ENCODE measurements at regions not wholly inside any gene's neighbourhood (a gene's known extent, or its start where the extent isn't known, plus 50 kb on each side); places are given as distances from the start of the nearest gene placed in this dataset.

- Mint-ChIP-seq H3K27me3 (ENCODE audit: low read depth) (no peaks in the 10 kb centered on the region), H3K27ac (ENCODE audit: unreplicated experiment) (no peak overlapping the region), H3K4me3 (no peak overlapping the region), H3K4me1 (peaks cover 11% of the 10 kb centered on the region), H3K36me3 (ENCODE audit: low read depth) (no peaks in the 10 kb centered on the region), H3K9me3 (no peaks in the 10 kb centered on the region)
- no peak for DNase-seq (ENCODE audit: low read depth, low spot score)
- TF ChIP-seq, protein P1, sequence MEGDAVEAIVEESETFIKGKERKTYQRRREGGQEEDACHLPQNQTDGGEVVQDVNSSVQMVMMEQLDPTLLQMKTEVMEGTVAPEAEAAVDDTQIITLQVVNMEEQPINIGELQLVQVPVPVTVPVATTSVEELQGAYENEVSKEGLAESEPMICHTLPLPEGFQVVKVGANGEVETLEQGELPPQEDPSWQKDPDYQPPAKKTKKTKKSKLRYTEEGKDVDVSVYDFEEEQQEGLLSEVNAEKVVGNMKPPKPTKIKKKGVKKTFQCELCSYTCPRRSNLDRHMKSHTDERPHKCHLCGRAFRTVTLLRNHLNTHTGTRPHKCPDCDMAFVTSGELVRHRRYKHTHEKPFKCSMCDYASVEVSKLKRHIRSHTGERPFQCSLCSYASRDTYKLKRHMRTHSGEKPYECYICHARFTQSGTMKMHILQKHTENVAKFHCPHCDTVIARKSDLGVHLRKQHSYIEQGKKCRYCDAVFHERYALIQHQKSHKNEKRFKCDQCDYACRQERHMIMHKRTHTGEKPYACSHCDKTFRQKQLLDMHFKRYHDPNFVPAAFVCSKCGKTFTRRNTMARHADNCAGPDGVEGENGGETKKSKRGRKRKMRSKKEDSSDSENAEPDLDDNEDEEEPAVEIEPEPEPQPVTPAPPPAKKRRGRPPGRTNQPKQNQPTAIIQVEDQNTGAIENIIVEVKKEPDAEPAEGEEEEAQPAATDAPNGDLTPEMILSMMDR (conservative IDR thresholded peaks at IDR 0.05) = no peak
Measured at GRCh38 chr3:94246171-94246570, 183.3 kb downstream of the NSUN3 start.

DNA sequence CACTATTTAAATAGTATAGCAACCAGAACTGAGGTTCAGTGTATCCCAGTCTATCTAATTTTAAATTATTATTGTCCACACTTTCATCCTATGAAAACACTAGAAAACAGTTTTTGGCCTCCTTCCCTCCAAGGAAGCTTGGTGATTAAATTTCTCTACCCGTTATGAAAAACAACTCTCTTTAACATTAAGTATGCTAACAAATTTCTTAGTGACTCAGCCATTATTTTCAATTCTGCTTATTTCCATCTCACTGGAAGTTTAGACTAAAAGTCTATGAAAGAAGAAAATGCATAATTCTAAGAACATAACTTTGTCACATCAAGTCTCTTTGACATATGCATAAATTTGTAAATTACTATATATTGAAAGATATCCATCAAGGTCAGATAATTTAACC lies 185.2 kb downstream of the NSUN3 start:
- Mint-ChIP-seq H3K4me3 (no peak overlapping the region), H3K36me3 (ENCODE audit: low read depth) (no peaks in the 10 kb centered on the region), H3K27me3 (ENCODE audit: low read depth) (no peaks in the 10 kb centered on the region), H3K27ac (ENCODE audit: unreplicated experiment) (no peak overlapping the region), H3K4me1 (peaks cover 11% of the 10 kb centered on the region), H3K9me3 (no peaks in the 10 kb centered on the region)
- TF ChIP-seq, protein P1 (conservative IDR thresholded peaks at IDR 0.05) = no peak
- DNase-seq (ENCODE audit: low read depth, low spot score) = no peak

DNA sequence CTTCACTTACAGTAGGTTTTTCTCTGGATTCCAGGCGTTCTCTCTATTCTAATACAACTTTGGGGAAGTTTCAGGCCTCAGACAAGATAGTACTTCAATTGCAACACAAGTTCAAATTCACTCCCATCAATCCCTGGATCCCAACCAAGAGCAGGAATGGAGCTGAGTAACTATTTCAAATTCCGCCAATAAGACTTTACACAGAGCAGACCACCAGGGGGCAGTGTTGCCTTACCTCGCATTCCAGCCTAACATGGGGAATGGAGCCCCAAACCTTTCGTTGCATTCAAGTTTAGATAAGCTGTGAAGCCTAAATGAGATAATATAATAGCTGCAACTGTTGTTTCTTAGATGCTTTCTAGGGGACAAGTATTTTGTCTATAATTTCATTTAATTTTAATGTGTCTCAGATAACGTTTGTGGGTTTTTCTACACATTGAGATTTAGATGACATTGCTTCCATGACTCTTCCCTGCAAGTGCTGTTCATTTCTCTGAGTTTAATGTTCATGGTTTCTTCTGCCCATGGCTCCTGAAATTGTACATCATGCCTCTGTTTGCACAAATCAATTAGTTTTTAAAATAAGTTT lies 186.7 kb downstream of the NSUN3 start:
- DNase-seq (ENCODE audit: low read depth, low spot score) = peak; percentile 79
- Mint-ChIP-seq H3K36me3 (ENCODE audit: low read depth) (no peaks in the 10 kb centered on the region), H3K4me3 (no peak overlapping the region), H3K4me1 (peaks cover 9% of the 10 kb centered on the region), H3K9me3 (no peaks in the 10 kb centered on the region), H3K27ac (ENCODE audit: unreplicated experiment) (no peak overlapping the region), H3K27me3 (ENCODE audit: low read depth) (no peaks in the 10 kb centered on the region)
- TF ChIP-seq, protein P1 (conservative IDR thresholded peaks at IDR 0.05) = peak; percentile 85

- no peaks in the 10 kb centered on the region for H3K27me3 Mint-ChIP-seq (ENCODE audit: low read depth)
- TF ChIP-seq, protein P1 (conservative IDR thresholded peaks at IDR 0.05) = no peak
- H3K9me3 Mint-ChIP-seq = no peaks in the 10 kb centered on the region
- no peaks in the 10 kb centered on the region for H3K36me3 Mint-ChIP-seq (ENCODE audit: low read depth)
- DNase-seq (ENCODE audit: low read depth, low spot score) = no peak
- H3K27ac Mint-ChIP-seq (ENCODE audit: unreplicated experiment) = no peak overlapping the region
- peaks cover 7% of the 10 kb centered on the region for H3K4me1 Mint-ChIP-seq
- H3K4me3 Mint-ChIP-seq = no peak overlapping the region
Measured at GRCh38 chr3:94251566-94251965, 188.7 kb downstream of the NSUN3 start.

DNA sequence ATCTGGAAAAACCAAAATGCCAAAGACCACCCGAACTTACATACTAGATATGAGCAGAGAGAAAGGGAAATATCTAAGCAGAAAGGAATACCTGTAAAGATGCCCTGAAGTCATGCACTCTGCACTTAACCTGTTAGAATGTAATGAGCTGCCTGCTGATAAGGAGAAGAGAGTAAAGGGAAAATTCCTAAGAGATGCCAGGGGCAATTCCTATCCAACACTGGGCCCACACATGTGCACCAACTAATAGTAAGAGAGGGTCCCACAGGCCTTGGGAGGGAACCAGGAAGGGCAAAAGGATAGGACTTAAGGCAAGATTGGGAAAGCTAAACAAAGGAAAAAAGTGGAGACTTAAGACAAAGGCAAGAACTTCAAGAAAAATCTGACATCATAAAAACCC lies 189.5 kb downstream of the NSUN3 start:
- Mint-ChIP-seq H3K9me3 (no peaks in the 10 kb centered on the region), H3K27me3 (ENCODE audit: low read depth) (no peaks in the 10 kb centered on the region), H3K4me3 (no peak overlapping the region), H3K36me3 (ENCODE audit: low read depth) (no peaks in the 10 kb centered on the region), H3K4me1 (peaks cover 7% of the 10 kb centered on the region), H3K27ac (ENCODE audit: unreplicated experiment) (no peak overlapping the region)
- DNase-seq (ENCODE audit: low read depth, low spot score) = no peak
- TF ChIP-seq, protein P1 (conservative IDR thresholded peaks at IDR 0.05) = no peak

Data from neural crest cell (in vitro differentiated cells).